HEK293T (cell line): ENCODE measurements at regions not wholly inside any gene's neighbourhood (a gene's known extent, or its start where the extent isn't known, plus 50 kb on each side); places are given as distances from the start of the nearest gene placed in this dataset.

ENCODE experiments used
- BHLHE40 ChIP-seq: fragments of 450-650 bp; IDR thresholded peaks from 2 replicates; pipeline ENCODE4 v1.6.1; 2016; ENCODE audit warnings: mild to moderate bottlenecking, moderate library complexity, borderline replicate concordance
- ELF4 ChIP-seq: fragments of 450-650 bp; IDR thresholded peaks from 2 replicates; pipeline ENCODE4 v1.6.1; 2017; ENCODE audit warnings: antibody characterized with exemption
- FOXK2 ChIP-seq: fragments of 450-650 bp; IDR thresholded peaks from 2 replicates; pipeline ENCODE4 v1.6.1; 2016; ENCODE audit warnings: mild to moderate bottlenecking
- FOXM1 ChIP-seq: fragments of 450-650 bp; IDR thresholded peaks from 2 replicates; pipeline ENCODE4 v1.6.1; 2017; ENCODE audit warnings: mild to moderate bottlenecking, borderline replicate concordance
- SP1 ChIP-seq: fragments of 450-650 bp; IDR thresholded peaks from 2 replicates; pipeline ENCODE4 v1.6.1; 2017
- SUZ12 ChIP-seq: fragments of 450-650 bp; IDR thresholded peaks from 2 replicates; pipeline ENCODE4 v1.6.1; 2016; ENCODE audit warnings: mild to moderate bottlenecking
- TF ChIP-seq, protein P1 (sequence below): fragments of 450-650 bp; IDR thresholded peaks from 2 replicates; pipeline ENCODE4 v1.6.1; 2016

DNA sequence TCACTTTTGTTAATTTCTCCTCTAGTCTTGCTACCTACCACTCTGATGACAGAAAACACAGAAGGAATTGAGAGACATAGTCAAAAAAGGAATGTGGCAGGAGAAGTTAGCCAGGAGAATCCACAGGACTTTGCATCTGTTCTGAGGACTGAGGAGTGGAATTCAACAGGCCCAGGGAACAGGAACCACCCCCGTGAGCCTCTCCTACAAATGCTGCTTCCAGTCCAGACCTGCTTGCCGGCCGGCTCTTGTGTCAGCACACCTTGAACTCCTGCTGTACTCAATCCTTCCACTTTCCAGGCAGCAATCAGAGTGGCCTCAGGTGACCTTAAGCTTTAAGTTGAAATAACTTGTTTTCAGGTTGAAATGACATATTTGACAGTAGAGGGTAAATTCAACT, 903.1 kb downstream of the BCL11B start:
- TF ChIP-seq FOXM1 (no peak), ELF4 (no peak), SP1 (no peak), FOXK2 (no peak), SUZ12 (no peak), BHLHE40 (no peak)
- TF ChIP-seq, protein P1, sequence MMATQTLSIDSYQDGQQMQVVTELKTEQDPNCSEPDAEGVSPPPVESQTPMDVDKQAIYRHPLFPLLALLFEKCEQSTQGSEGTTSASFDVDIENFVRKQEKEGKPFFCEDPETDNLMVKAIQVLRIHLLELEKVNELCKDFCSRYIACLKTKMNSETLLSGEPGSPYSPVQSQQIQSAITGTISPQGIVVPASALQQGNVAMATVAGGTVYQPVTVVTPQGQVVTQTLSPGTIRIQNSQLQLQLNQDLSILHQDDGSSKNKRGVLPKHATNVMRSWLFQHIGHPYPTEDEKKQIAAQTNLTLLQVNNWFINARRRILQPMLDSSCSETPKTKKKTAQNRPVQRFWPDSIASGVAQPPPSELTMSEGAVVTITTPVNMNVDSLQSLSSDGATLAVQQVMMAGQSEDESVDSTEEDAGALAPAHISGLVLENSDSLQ = no peak
